ENCODE measurements at regions not wholly inside any gene's neighbourhood (a gene's known extent, or its start where the extent isn't known, plus 50 kb on each side); places are given as distances from the start of the nearest gene placed in this dataset.

DNA sequence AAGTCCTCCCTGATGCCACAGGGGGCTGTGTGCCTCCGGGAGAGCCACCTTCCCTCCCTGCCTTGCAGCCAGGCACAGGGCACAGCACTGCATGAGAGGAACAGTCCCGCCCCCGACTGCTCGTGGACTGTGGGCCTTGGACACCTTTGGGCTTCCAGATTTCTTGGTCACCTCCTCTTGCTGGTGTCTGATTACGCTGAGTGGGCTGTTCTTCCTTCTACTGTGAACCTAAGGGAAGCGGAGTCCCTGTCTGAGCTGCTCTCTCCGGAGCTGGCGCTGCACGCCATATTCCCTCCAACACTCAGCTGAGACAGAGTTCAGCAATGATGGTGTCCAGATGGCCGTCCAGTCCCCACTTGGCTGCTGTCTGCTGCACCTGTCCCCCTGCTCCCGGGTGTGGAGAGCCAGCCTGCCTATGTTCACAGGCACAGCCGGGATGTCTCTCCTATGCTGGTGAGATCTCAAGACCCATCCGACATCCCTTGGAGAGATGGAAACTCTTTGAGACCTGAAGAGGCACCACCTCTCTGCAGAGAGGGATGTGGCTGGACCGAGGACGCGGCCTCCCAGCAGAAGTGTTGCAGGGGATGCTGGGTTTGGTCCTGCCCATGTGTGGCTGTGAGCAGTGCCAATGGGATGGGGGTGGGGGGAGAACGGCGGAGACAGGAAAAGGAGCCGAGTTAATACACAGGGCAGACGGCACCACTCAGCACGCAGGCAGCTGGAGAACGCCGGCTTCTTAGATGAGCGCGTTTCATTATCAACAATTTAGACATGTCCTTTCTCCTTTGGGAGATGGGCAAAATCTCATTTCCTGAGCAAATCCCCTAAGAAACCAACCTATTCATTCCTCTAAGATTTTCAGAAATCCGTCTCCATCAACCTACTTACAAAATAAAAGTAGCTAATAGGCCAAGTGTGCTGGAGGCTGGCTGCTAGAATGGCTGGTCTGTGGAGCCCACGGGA is 171.9 kb downstream of the ENGASE start:
- Histone ChIP-seq H3K79me2 (ENCODE audit: control insufficient read depth, insufficient read depth, low read length) (no peaks in the 10 kb centered on the region), H3K27me3 (ENCODE audit: control insufficient read depth, extremely low read depth, insufficient read depth, low read length) (peaks cover 13% of the 10 kb centered on the region), H3K9me1 (ENCODE audit: control insufficient read depth, extremely low read depth, insufficient read depth, low read length) (no peaks in the 10 kb centered on the region), H3K4me2 (ENCODE audit: control insufficient read depth, extremely low read depth, insufficient read depth, low read depth, low read length) (no peak overlapping the region), H2AFZ (ENCODE audit: control insufficient read depth, low read length) (no peak overlapping the region), H3K36me3 (ENCODE audit: control insufficient read depth in 2 of 2, extremely low read depth in 1 of 2, insufficient read depth in 2 of 2, low read length in 2 of 2) (no peaks in the 10 kb centered on the region), H3K4me1 (ENCODE audit: control insufficient read depth, extremely low read depth, insufficient read depth, low read length) (no peaks in the 10 kb centered on the region), H3K27ac (ENCODE audit: control insufficient read depth, insufficient read depth, low read length) (no peak overlapping the region), H3K9me3 (ENCODE audit: control insufficient read depth, low read depth, low read length) (no peaks in the 10 kb centered on the region), H3K4me3 (ENCODE audit: control insufficient read depth in 2 of 3, extremely low read depth in 1 of 3, insufficient read depth in 2 of 3, low read depth in 1 of 3, low read length in 3 of 3) (no peak overlapping the region), H3K9ac (ENCODE audit: control insufficient read depth, extremely low read depth, insufficient read depth, low read length) (no peak overlapping the region), H4K20me1 (ENCODE audit: control insufficient read depth, extremely low read depth, insufficient read depth, low read length) (no peaks in the 10 kb centered on the region)
- dilution Hi-C loops (cut with MboI; ENCODE audit: extremely low pct_ligation_motif_present, low sequenced_read_pairs): no loop called here
- FAIRE-seq: no peak
- no peak for DNase-seq (ENCODE audit: low read depth, low spot score)
- no peak for TF ChIP-seq EZH2 (IDR thresholded peaks at IDR 0.05; ENCODE audit: low read length)
- TF ChIP-seq, protein P1, sequence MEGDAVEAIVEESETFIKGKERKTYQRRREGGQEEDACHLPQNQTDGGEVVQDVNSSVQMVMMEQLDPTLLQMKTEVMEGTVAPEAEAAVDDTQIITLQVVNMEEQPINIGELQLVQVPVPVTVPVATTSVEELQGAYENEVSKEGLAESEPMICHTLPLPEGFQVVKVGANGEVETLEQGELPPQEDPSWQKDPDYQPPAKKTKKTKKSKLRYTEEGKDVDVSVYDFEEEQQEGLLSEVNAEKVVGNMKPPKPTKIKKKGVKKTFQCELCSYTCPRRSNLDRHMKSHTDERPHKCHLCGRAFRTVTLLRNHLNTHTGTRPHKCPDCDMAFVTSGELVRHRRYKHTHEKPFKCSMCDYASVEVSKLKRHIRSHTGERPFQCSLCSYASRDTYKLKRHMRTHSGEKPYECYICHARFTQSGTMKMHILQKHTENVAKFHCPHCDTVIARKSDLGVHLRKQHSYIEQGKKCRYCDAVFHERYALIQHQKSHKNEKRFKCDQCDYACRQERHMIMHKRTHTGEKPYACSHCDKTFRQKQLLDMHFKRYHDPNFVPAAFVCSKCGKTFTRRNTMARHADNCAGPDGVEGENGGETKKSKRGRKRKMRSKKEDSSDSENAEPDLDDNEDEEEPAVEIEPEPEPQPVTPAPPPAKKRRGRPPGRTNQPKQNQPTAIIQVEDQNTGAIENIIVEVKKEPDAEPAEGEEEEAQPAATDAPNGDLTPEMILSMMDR (optimal IDR thresholded peaks at IDR 0.05 in 1 of 3, IDR thresholded peaks at IDR 0.05 in 1 of 3, conservative IDR thresholded peaks at IDR 0.05 in 1 of 3; ENCODE audit: extremely low read depth in 1 of 3, insufficient read depth in 2 of 3, low read length in 3 of 3): no peak

- H3K9me1 ChIP-seq (ENCODE audit: control insufficient read depth, extremely low read depth, insufficient read depth, low read length): no peaks in the 10 kb centered on the region
- no peaks in the 10 kb centered on the region for H3K4me1 ChIP-seq (ENCODE audit: control insufficient read depth, extremely low read depth, insufficient read depth, low read length)
- TF ChIP-seq EZH2 (IDR thresholded peaks at IDR 0.05; ENCODE audit: low read length): no peak
- TF ChIP-seq, protein P1 (optimal IDR thresholded peaks at IDR 0.05 in 1 of 3, IDR thresholded peaks at IDR 0.05 in 1 of 3, conservative IDR thresholded peaks at IDR 0.05 in 1 of 3; ENCODE audit: extremely low read depth in 1 of 3, insufficient read depth in 2 of 3, low read length in 3 of 3): no peak
- FAIRE-seq (no peak), DNase-seq (ENCODE audit: low read depth, low spot score) (no peak)
- no peaks in the 10 kb centered on the region for H3K9me3 ChIP-seq (ENCODE audit: control insufficient read depth, low read depth, low read length)
- H3K36me3 ChIP-seq (ENCODE audit: control insufficient read depth in 2 of 2, extremely low read depth in 1 of 2, insufficient read depth in 2 of 2, low read length in 2 of 2): no peaks in the 10 kb centered on the region
- no peak overlapping the region for H3K4me3 ChIP-seq (ENCODE audit: control insufficient read depth in 2 of 3, extremely low read depth in 1 of 3, insufficient read depth in 2 of 3, low read depth in 1 of 3, low read length in 3 of 3)
- dilution Hi-C loops (cut with MboI; ENCODE audit: extremely low pct_ligation_motif_present, low sequenced_read_pairs): no loop called here
- H3K27ac ChIP-seq (ENCODE audit: control insufficient read depth, insufficient read depth, low read length): no peak overlapping the region
- H3K9ac ChIP-seq (ENCODE audit: control insufficient read depth, extremely low read depth, insufficient read depth, low read length): no peak overlapping the region
- H3K27me3 ChIP-seq (ENCODE audit: control insufficient read depth, extremely low read depth, insufficient read depth, low read length): peaks cover 12% of the 10 kb centered on the region
- no peaks in the 10 kb centered on the region for H3K79me2 ChIP-seq (ENCODE audit: control insufficient read depth, insufficient read depth, low read length)
- no peak overlapping the region for H3K4me2 ChIP-seq (ENCODE audit: control insufficient read depth, extremely low read depth, insufficient read depth, low read depth, low read length)
- no peaks in the 10 kb centered on the region for H4K20me1 ChIP-seq (ENCODE audit: control insufficient read depth, extremely low read depth, insufficient read depth, low read length)
- H2AFZ ChIP-seq (ENCODE audit: control insufficient read depth, low read length): no peak overlapping the region
Measured at GRCh38 chr17:79244665-79245064, 170.0 kb downstream of the ENGASE start.

Measured in keratinocyte (primary cell).